Hematopoietic multipotent progenitor cell treated with erythropoietin and hydrocortisone succinate and interleukin-3 and kit ligand, for 15 days (in vitro differentiated cells): ENCODE measurements at regions not wholly inside any gene's neighbourhood (a gene's known extent, or its start where the extent isn't known, plus 50 kb on each side); places are given as distances from the start of the nearest gene placed in this dataset.

Experiments
- DNase-seq: peaks from one replicate; pipeline ENCODE4 v3.0.0-alpha.2; 2015; ENCODE audit warnings: low spot score

GRCh38 chr12:125568306-125568705 is 503.1 kb downstream of the AACS start:
- no peak for DNase-seq

GRCh38 chr12:125573271-125573670 is 508.0 kb downstream of the AACS start:
- no peak for DNase-seq

- DNase-seq: no peak
Measured at GRCh38 chr12:125577334-125577733, 512.1 kb downstream of the AACS start.

- no peak for DNase-seq
Measured at GRCh38 chr12:125579916-125580315, 514.7 kb downstream of the AACS start.

GRCh38 chr12:125583071-125583470 is 517.8 kb downstream of the AACS start:
- DNase-seq: no peak

- DNase-seq: no peak
Measured at GRCh38 chr12:125586441-125586840, 521.2 kb downstream of the AACS start.

- DNase-seq: no peak
Measured at GRCh38 chr12:125593269-125593668, 528.0 kb downstream of the AACS start.

- DNase-seq: no peak
Measured at GRCh38 chr12:125604976-125605375, 539.7 kb downstream of the AACS start.

- no peak for DNase-seq
Measured at GRCh38 chr12:125606312-125606711, 541.1 kb downstream of the AACS start.

- DNase-seq: no peak
Measured at GRCh38 chr12:125610292-125610691, 545.1 kb downstream of the AACS start.

- DNase-seq: no peak
Measured at GRCh38 chr12:125610971-125611370, 545.7 kb downstream of the AACS start.

GRCh38 chr12:125614058-125614457 is 548.8 kb downstream of the AACS start:
- DNase-seq: no peak

- no peak for DNase-seq
Measured at GRCh38 chr12:125619723-125620122, 554.5 kb downstream of the AACS start.

- no peak for DNase-seq
Measured at GRCh38 chr12:125633686-125634085, 568.5 kb downstream of the AACS start.

GRCh38 chr12:125634813-125635212 is 569.6 kb downstream of the AACS start:
- DNase-seq: no peak

GRCh38 chr12:125639826-125640225 is 574.6 kb downstream of the AACS start:
- no peak for DNase-seq

- no peak for DNase-seq
Measured at GRCh38 chr12:125643055-125643454, 577.8 kb downstream of the AACS start.

GRCh38 chr12:125645724-125646123 is 580.5 kb downstream of the AACS start:
- no peak for DNase-seq

GRCh38 chr12:125650587-125650986 is 585.4 kb downstream of the AACS start:
- no peak for DNase-seq

- DNase-seq: no peak
Measured at GRCh38 chr12:125651625-125652024, 586.4 kb downstream of the AACS start.

GRCh38 chr12:125652681-125653080 is 587.4 kb downstream of the AACS start:
- DNase-seq: no peak

- no peak for DNase-seq
Measured at GRCh38 chr12:125657681-125658080, 592.4 kb downstream of the AACS start.

GRCh38 chr12:125674554-125675338 is 609.5 kb downstream of the AACS start:
- DNase-seq: no peak

- DNase-seq: no peak
Measured at GRCh38 chr12:125676366-125676765, 611.1 kb downstream of the AACS start.
